GM19351 (cell line): ENCODE measurements at regions not wholly inside any gene's neighbourhood (a gene's known extent, or its start where the extent isn't known, plus 50 kb on each side); places are given as distances from the start of the nearest gene placed in this dataset.

Experiments
- ATAC-seq: cut with Tn5 transposase; IDR thresholded peaks from one replicate; pipeline ENCODE4 v1.9.1; 2021; ENCODE audit warnings: mild to moderate bottlenecking, moderate library complexity; ENCODE audit not compliant: unreplicated experiment

GRCh38 chr15:35320158-35320780 lies 225.7 kb downstream of the DPH6 start:
- ATAC-seq = no peak

GRCh38 chr15:35319354-35319753 lies 226.6 kb downstream of the DPH6 start:
- no peak for ATAC-seq

- ATAC-seq = no peak
These were observed 228.7 kb downstream of the DPH6 start for GRCh38 chr15:35317217-35317616.

GRCh38 chr15:35312344-35312743 lies 227.2 kb upstream of the NANOGP8 start:
- no peak for ATAC-seq

- ATAC-seq = no peak
These were observed 226.5 kb upstream of the NANOGP8 start for GRCh38 chr15:35311615-35312014.

- ATAC-seq = no peak
These were observed 224.8 kb upstream of the NANOGP8 start for GRCh38 chr15:35309886-35310285.

GRCh38 chr15:35308802-35309201 lies 223.7 kb upstream of the NANOGP8 start:
- no peak for ATAC-seq

- ATAC-seq = no peak
These were observed 222.6 kb upstream of the NANOGP8 start for GRCh38 chr15:35307676-35308075.

- ATAC-seq = no peak
These were observed 221.9 kb upstream of the NANOGP8 start for GRCh38 chr15:35307026-35307425.

GRCh38 chr15:35306361-35306981 lies 221.4 kb upstream of the NANOGP8 start:
- ATAC-seq = no peak

- no peak for ATAC-seq
These were observed 220.9 kb upstream of the NANOGP8 start for GRCh38 chr15:35305946-35306345.

- no peak for ATAC-seq
These were observed 220.0 kb upstream of the NANOGP8 start for GRCh38 chr15:35305031-35305550.

GRCh38 chr15:35304389-35304788 lies 219.3 kb upstream of the NANOGP8 start:
- ATAC-seq = no peak

GRCh38 chr15:35302334-35302733 lies 217.2 kb upstream of the NANOGP8 start:
- no peak for ATAC-seq

- no peak for ATAC-seq
These were observed 216.0 kb upstream of the NANOGP8 start for GRCh38 chr15:35301088-35301487.

GRCh38 chr15:35299059-35299735 lies 214.1 kb upstream of the NANOGP8 start:
- ATAC-seq = no peak

- no peak for ATAC-seq
These were observed 213.4 kb upstream of the NANOGP8 start for GRCh38 chr15:35298509-35298908.

- no peak for ATAC-seq
These were observed 208.4 kb upstream of the NANOGP8 start for GRCh38 chr15:35293353-35294130.

- ATAC-seq = no peak
These were observed 205.2 kb upstream of the NANOGP8 start for GRCh38 chr15:35290301-35290721.

GRCh38 chr15:35289024-35289617 lies 204.0 kb upstream of the NANOGP8 start:
- peak; percentile 63 for ATAC-seq

GRCh38 chr15:35288580-35288979 lies 203.5 kb upstream of the NANOGP8 start:
- no peak for ATAC-seq
